GM21737 (cell line): ENCODE measurements at regions not wholly inside any gene's neighbourhood (a gene's known extent, or its start where the extent isn't known, plus 50 kb on each side); places are given as distances from the start of the nearest gene placed in this dataset.

Source experiments
- ATAC-seq: cut with Tn5 transposase; IDR thresholded peaks from one replicate; pipeline ENCODE4 v1.9.1; 2021; ENCODE audit warnings: mild to moderate bottlenecking, moderate library complexity; ENCODE audit not compliant: unreplicated experiment

GRCh38 chr16:89042711-89043551, 50.7 kb upstream of the ACSF3 start:
- ATAC-seq, result no peak

GRCh38 chr16:89043636-89044417, 49.8 kb upstream of the ACSF3 start:
- ATAC-seq, result no peak
